Ishikawa (cell line): ENCODE measurements at regions not wholly inside any gene's neighbourhood (a gene's known extent, or its start where the extent isn't known, plus 50 kb on each side); places are given as distances from the start of the nearest gene placed in this dataset.

Experiments
- CEBPB ChIP-seq: IDR thresholded peaks from 2 replicates; pipeline ENCODE4 v1.6.1; 2012
- CREB1 ChIP-seq: IDR thresholded peaks from 2 replicates; pipeline ENCODE4 v1.6.1; 2012; ENCODE audit warnings: low read depth
- EGR1 ChIP-seq: IDR thresholded peaks from 2 replicates; pipeline ENCODE4 v1.6.1; 2012
- EP300 ChIP-seq: IDR thresholded peaks from 2 replicates; pipeline ENCODE4 v1.6.1; 2012; ENCODE audit warnings: borderline replicate concordance
- MAX ChIP-seq: IDR thresholded peaks from 2 replicates; pipeline ENCODE4 v1.6.1; 2012
- NFIC ChIP-seq: IDR thresholded peaks from 2 replicates; pipeline ENCODE4 v1.6.1; 2012
- RAD21 ChIP-seq: IDR thresholded peaks from 2 replicates; pipeline ENCODE4 v1.6.1; 2012; ENCODE audit warnings: low read depth
- REST ChIP-seq: IDR thresholded peaks from 2 replicates; pipeline ENCODE4 v1.6.1; 2012; ENCODE audit warnings: low read depth, mild to moderate bottlenecking
- TAF1 ChIP-seq: IDR thresholded peaks from 2 replicates; pipeline ENCODE4 v1.6.1; 2012; ENCODE audit warnings: low read depth, mild to moderate bottlenecking
- TCF12 ChIP-seq: IDR thresholded peaks from 2 replicates; pipeline ENCODE4 v1.6.1; 2012; ENCODE audit warnings: low read depth
- USF1 ChIP-seq: IDR thresholded peaks from 2 replicates; pipeline ENCODE4 v1.6.1; 2012
- YY1 ChIP-seq: IDR thresholded peaks from 2 replicates; pipeline ENCODE4 v1.6.1; 2012; ENCODE audit warnings: low read depth

- no peak for TF ChIP-seq TCF12
- no peak for TF ChIP-seq MAX
- no peak for TF ChIP-seq RAD21
- TF ChIP-seq YY1, result no peak
- TF ChIP-seq USF1, result no peak
- TF ChIP-seq TAF1, result no peak
- no peak for TF ChIP-seq REST
- no peak for TF ChIP-seq EGR1
- no peak for TF ChIP-seq CREB1
- TF ChIP-seq EP300, result no peak
- TF ChIP-seq CEBPB, result no peak
- no peak for TF ChIP-seq NFIC
Observed at GRCh38 chr11:56816259-56816658, 67.8 kb upstream of the OR9G4 start.
